ENCODE measurements at regions not wholly inside any gene's neighbourhood (a gene's known extent, or its start where the extent isn't known, plus 50 kb on each side); places are given as distances from the start of the nearest gene placed in this dataset.

- TF ChIP-seq GABPA (IDR thresholded peaks at IDR 0.05; ENCODE audit: low read depth): no peak
- TF ChIP-seq, protein P1, sequence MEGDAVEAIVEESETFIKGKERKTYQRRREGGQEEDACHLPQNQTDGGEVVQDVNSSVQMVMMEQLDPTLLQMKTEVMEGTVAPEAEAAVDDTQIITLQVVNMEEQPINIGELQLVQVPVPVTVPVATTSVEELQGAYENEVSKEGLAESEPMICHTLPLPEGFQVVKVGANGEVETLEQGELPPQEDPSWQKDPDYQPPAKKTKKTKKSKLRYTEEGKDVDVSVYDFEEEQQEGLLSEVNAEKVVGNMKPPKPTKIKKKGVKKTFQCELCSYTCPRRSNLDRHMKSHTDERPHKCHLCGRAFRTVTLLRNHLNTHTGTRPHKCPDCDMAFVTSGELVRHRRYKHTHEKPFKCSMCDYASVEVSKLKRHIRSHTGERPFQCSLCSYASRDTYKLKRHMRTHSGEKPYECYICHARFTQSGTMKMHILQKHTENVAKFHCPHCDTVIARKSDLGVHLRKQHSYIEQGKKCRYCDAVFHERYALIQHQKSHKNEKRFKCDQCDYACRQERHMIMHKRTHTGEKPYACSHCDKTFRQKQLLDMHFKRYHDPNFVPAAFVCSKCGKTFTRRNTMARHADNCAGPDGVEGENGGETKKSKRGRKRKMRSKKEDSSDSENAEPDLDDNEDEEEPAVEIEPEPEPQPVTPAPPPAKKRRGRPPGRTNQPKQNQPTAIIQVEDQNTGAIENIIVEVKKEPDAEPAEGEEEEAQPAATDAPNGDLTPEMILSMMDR (IDR thresholded peaks at IDR 0.05; ENCODE audit: insufficient read depth, low read length): no peak
Observed at GRCh38 chr10:130910848-130911247, 400.7 kb downstream of the TCERG1L start.
